CD4-positive, CD25-positive, alpha-beta regulatory T cell (primary cell): ENCODE measurements at regions not wholly inside any gene's neighbourhood (a gene's known extent, or its start where the extent isn't known, plus 50 kb on each side); places are given as distances from the start of the nearest gene placed in this dataset.

Source experiments
- ATAC-seq, 2 donors: fragments of 150-1000 bp; cut with Tn5 transposase; one replicate each; pipeline ENCODE4 v1.10.0; 2021; ENCODE audit warnings: low read depth in 2 of 2, moderate number of reproducible peaks in 2 of 2, moderate library complexity in 1 of 2
- DNase-seq, 3 donors: peaks; one replicate each; pipeline versions ENCODE4 v3.0.0 to v3.0.0-alpha.2; 2012 to 2022; ENCODE audit warnings: mixed read lengths in 1 of 3
- H3K27ac ChIP-seq: one replicate; pipeline ENCODE4 v1.7.0; 2013; ENCODE audit warnings: mild to moderate bottlenecking, low read length; ENCODE audit not compliant: insufficient read depth, poor library complexity, severe bottlenecking
- H3K27me3 ChIP-seq: one replicate; pipeline ENCODE4 v1.7.0; 2013; ENCODE audit warnings: low read length; ENCODE audit not compliant: control insufficient read depth, insufficient read depth
- H3K36me3 ChIP-seq: one replicate; pipeline ENCODE4 v1.7.0; 2013; ENCODE audit warnings: mild to moderate bottlenecking, low read length, moderate library complexity; ENCODE audit not compliant: control insufficient read depth, insufficient read depth
- H3K4me1 ChIP-seq: 2 replicates; pipeline ENCODE4 v1.7.0; 2013; ENCODE audit warnings: mild to moderate bottlenecking, low read length; ENCODE audit not compliant: insufficient read depth, control insufficient read depth, poor library complexity, severe bottlenecking
- H3K4me3 ChIP-seq: one replicate; pipeline ENCODE4 v1.7.0; 2013; ENCODE audit warnings: low read depth, mild to moderate bottlenecking, low read length, moderate library complexity
- H3K9me3 ChIP-seq, 2 experiments: 1 replicate in 1 of 2; 2 replicates in 1 of 2; pipeline ENCODE4 v1.7.0; 2013; ENCODE audit warnings: low read length in 2 of 2, mild to moderate bottlenecking in 1 of 2, moderate library complexity in 1 of 2; ENCODE audit not compliant: control insufficient read depth in 2 of 2
- H3K27ac Mint-ChIP-seq, 3 donors: one replicate each; pipeline ENCODE4 v1.8.0; 2020 to 2022; ENCODE audit warnings: mild to moderate bottlenecking in 3 of 3, mixed read lengths in 3 of 3, moderate library complexity in 2 of 3
- H3K27me3 Mint-ChIP-seq: one replicate; pipeline ENCODE4 v1.8.0; 2022; ENCODE audit warnings: mild to moderate bottlenecking, mixed read lengths
- H3K36me3 Mint-ChIP-seq: one replicate; pipeline ENCODE4 v1.8.0; 2020; ENCODE audit warnings: mixed read lengths
- H3K4me1 Mint-ChIP-seq, 4 donors: one replicate each; pipeline ENCODE4 v1.8.0; 2020 to 2022; ENCODE audit warnings: mixed read lengths in 4 of 4, mild to moderate bottlenecking in 1 of 4
- H3K4me3 Mint-ChIP-seq, 4 donors: one replicate each; pipeline ENCODE4 v1.8.0; 2020 to 2022; ENCODE audit warnings: mild to moderate bottlenecking in 4 of 4, mixed read lengths in 4 of 4, moderate library complexity in 3 of 4
- H3K9me3 Mint-ChIP-seq, 7 donors: one replicate each; pipeline ENCODE4 v1.8.0; 2020 to 2022; ENCODE audit warnings: mixed read lengths in 7 of 7, mild to moderate bottlenecking in 3 of 7, moderate library complexity in 2 of 7

GRCh38 chr2:41919135-41919534 lies 128.7 kb upstream of the PKDCC start:
- Mint-ChIP-seq H3K27me3 (peaks cover 21% of the 10 kb centered on the region), H3K9me3 (peaks cover 0 to 2% (median 0%) of the 10 kb centered on the region in 7 donors), H3K4me1 (no peaks in the 10 kb centered on the region), H3K4me3 (no peak overlapping the region), H3K36me3 (no peaks in the 10 kb centered on the region), H3K27ac (no peak overlapping the region)
- H3K27me3 ChIP-seq = peaks cover 6% of the 10 kb centered on the region
- ATAC-seq (no peak), DNase-seq (no peak)
- no peak overlapping the region for H3K27ac ChIP-seq
- H3K9me3 ChIP-seq = no peaks in the 10 kb centered on the region
- H3K36me3 ChIP-seq = no peaks in the 10 kb centered on the region
- no peak overlapping the region for H3K4me3 ChIP-seq
- no peaks in the 10 kb centered on the region for H3K4me1 ChIP-seq

GRCh38 chr2:41920181-41920580 lies 127.6 kb upstream of the PKDCC start:
- H3K9me3 Mint-ChIP-seq = peaks cover 0 to 2% (median 0%) of the 10 kb centered on the region in 7 donors
- no peak for ATAC-seq

GRCh38 chr2:41920812-41921211 lies 127.0 kb upstream of the PKDCC start:
- no peak overlapping the region for H3K27ac Mint-ChIP-seq

More at GRCh38 chr2:41920181-41920580, 127.6 kb upstream of the PKDCC start:
- Mint-ChIP-seq H3K4me1 (no peaks in the 10 kb centered on the region), H3K27me3 (peaks cover 21% of the 10 kb centered on the region), H3K36me3 (no peaks in the 10 kb centered on the region), H3K27ac (no peak overlapping the region), H3K4me3 (no peak overlapping the region)
- no peaks in the 10 kb centered on the region for H3K4me1 ChIP-seq
- H3K9me3 ChIP-seq = peaks cover 0 to under 1% of the 10 kb centered on the region in 2 experiments
- no peak for DNase-seq
- H3K36me3 ChIP-seq = no peaks in the 10 kb centered on the region
- H3K4me3 ChIP-seq = no peak overlapping the region
- peaks cover 4% of the 10 kb centered on the region for H3K27me3 ChIP-seq
- H3K27ac ChIP-seq = no peak overlapping the region

GRCh38 chr2:41922177-41922576 lies 125.6 kb upstream of the PKDCC start:
- Histone ChIP-seq H3K27me3 (no peaks in the 10 kb centered on the region), H3K36me3 (no peaks in the 10 kb centered on the region), H3K27ac (no peak overlapping the region), H3K4me1 (no peaks in the 10 kb centered on the region), H3K4me3 (no peak overlapping the region), H3K9me3 (peaks cover 0 to 1% of the 10 kb centered on the region in 2 experiments)
- DNase-seq (no peak), ATAC-seq (no peak)
- no peaks in the 10 kb centered on the region for H3K36me3 Mint-ChIP-seq
- H3K27ac Mint-ChIP-seq = no peak overlapping the region
- peaks cover 9% of the 10 kb centered on the region for H3K27me3 Mint-ChIP-seq
- H3K4me3 Mint-ChIP-seq = no peak overlapping the region
- H3K4me1 Mint-ChIP-seq = no peaks in the 10 kb centered on the region
- peaks cover 0 to 3% (median 0%) of the 10 kb centered on the region in 7 donors for H3K9me3 Mint-ChIP-seq

More at GRCh38 chr2:41920812-41921211, 127.0 kb upstream of the PKDCC start:
- Histone ChIP-seq H3K27me3 (no peaks in the 10 kb centered on the region), H3K4me3 (no peak overlapping the region), H3K36me3 (no peaks in the 10 kb centered on the region), H3K27ac (no peak overlapping the region), H3K4me1 (no peaks in the 10 kb centered on the region), H3K9me3 (peaks cover 0 to 1% of the 10 kb centered on the region in 2 experiments)
- DNase-seq (no peak), ATAC-seq (no peak)
- no peak overlapping the region for H3K4me3 Mint-ChIP-seq
- no peaks in the 10 kb centered on the region for H3K4me1 Mint-ChIP-seq
- H3K36me3 Mint-ChIP-seq = no peaks in the 10 kb centered on the region
- peaks cover 16% of the 10 kb centered on the region for H3K27me3 Mint-ChIP-seq
- peaks cover 0 to 3% (median 0%) of the 10 kb centered on the region in 7 donors for H3K9me3 Mint-ChIP-seq

- Mint-ChIP-seq H3K36me3 (no peaks in the 10 kb centered on the region), H3K4me3 (no peak overlapping the region), H3K9me3 (peaks cover 0 to 3% (median 0%) of the 10 kb centered on the region in 7 donors), H3K4me1 (no peaks in the 10 kb centered on the region), H3K27ac (no peak overlapping the region), H3K27me3 (peaks cover 5% of the 10 kb centered on the region)
- H3K36me3 ChIP-seq = no peaks in the 10 kb centered on the region
- no peaks in the 10 kb centered on the region for H3K4me1 ChIP-seq
- no peak for DNase-seq
- H3K9me3 ChIP-seq = peaks cover 0 to 1% of the 10 kb centered on the region in 2 experiments
- H3K27me3 ChIP-seq = no peaks in the 10 kb centered on the region
- ATAC-seq = no peak
- H3K27ac ChIP-seq = no peak overlapping the region
- no peak overlapping the region for H3K4me3 ChIP-seq
Observed at GRCh38 chr2:41923156-41923786, 124.5 kb upstream of the PKDCC start.

- no peak for DNase-seq
- no peaks in the 10 kb centered on the region for H3K36me3 Mint-ChIP-seq
- H3K27me3 Mint-ChIP-seq = peaks cover 5% of the 10 kb centered on the region
- Histone ChIP-seq H3K9me3 (peaks cover 0 to 1% of the 10 kb centered on the region in 2 experiments), H3K4me3 (no peak overlapping the region), H3K36me3 (no peaks in the 10 kb centered on the region), H3K27ac (no peak overlapping the region), H3K27me3 (no peaks in the 10 kb centered on the region), H3K4me1 (no peaks in the 10 kb centered on the region)
- ATAC-seq = no peak
- no peak overlapping the region for H3K4me3 Mint-ChIP-seq
- H3K9me3 Mint-ChIP-seq = peaks cover 0 to 3% (median 0%) of the 10 kb centered on the region in 7 donors
- H3K27ac Mint-ChIP-seq = no peak overlapping the region
- no peaks in the 10 kb centered on the region for H3K4me1 Mint-ChIP-seq
Observed at GRCh38 chr2:41924024-41924423, 123.8 kb upstream of the PKDCC start.

GRCh38 chr2:41924709-41925408 lies 123.0 kb upstream of the PKDCC start:
- ATAC-seq (no peak), DNase-seq (no peak)
- H3K9me3 Mint-ChIP-seq = peaks cover 0 to 3% (median 0%) of the 10 kb centered on the region in 7 donors
- H3K36me3 Mint-ChIP-seq = no peaks in the 10 kb centered on the region
- no peaks in the 10 kb centered on the region for H3K4me1 Mint-ChIP-seq
- Histone ChIP-seq H3K4me3 (no peak overlapping the region), H3K9me3 (peaks cover 0 to 1% of the 10 kb centered on the region in 2 experiments), H3K4me1 (no peaks in the 10 kb centered on the region), H3K36me3 (no peaks in the 10 kb centered on the region), H3K27me3 (no peaks in the 10 kb centered on the region), H3K27ac (no peak overlapping the region)
- H3K27ac Mint-ChIP-seq = no peak overlapping the region
- peaks cover 5% of the 10 kb centered on the region for H3K27me3 Mint-ChIP-seq
- no peak overlapping the region for H3K4me3 Mint-ChIP-seq
